ENCODE measurements at regions not wholly inside any gene's neighbourhood (a gene's known extent, or its start where the extent isn't known, plus 50 kb on each side); places are given as distances from the start of the nearest gene placed in this dataset.

- Mint-ChIP-seq H3K36me3 (no peaks in the 10 kb centered on the region), H3K9me3 (peaks cover 5% of the 10 kb centered on the region), H3K27me3 (ENCODE audit: insufficient read depth, low read depth) (no peaks in the 10 kb centered on the region), H3K27ac (no peak overlapping the region), H3K4me1 (no peaks in the 10 kb centered on the region), H3K4me3 (no peak overlapping the region)
- no peak for DNase-seq (ENCODE audit: low spot score)
- H3K9ac ChIP-seq = no peak overlapping the region
- no peak overlapping the region for H3K27ac ChIP-seq
- no peak overlapping the region for H2AFZ ChIP-seq (replicated peaks)
- H3K36me3 ChIP-seq = no peaks in the 10 kb centered on the region
- no peak overlapping the region for H3K4me3 ChIP-seq
- no peak overlapping the region for H3K4me2 ChIP-seq
- no peaks in the 10 kb centered on the region for H3F3A ChIP-seq (ENCODE audit: low read depth)
- no peaks in the 10 kb centered on the region for H3K79me2 ChIP-seq (ENCODE audit: low read depth)
- no peaks in the 10 kb centered on the region for H3K4me1 ChIP-seq
- no peaks in the 10 kb centered on the region for H3K9me3 ChIP-seq (ENCODE audit: low read depth)
- no peaks in the 10 kb centered on the region for H4K20me1 ChIP-seq (ENCODE audit: low read depth)
- no peaks in the 10 kb centered on the region for H3K27me3 ChIP-seq
- TF ChIP-seq CTCF (IDR thresholded peaks at IDR 0.05) (no peak), EZH2 (IDR thresholded peaks at IDR 0.05) (no peak), EZH2phosphoT487 (IDR thresholded peaks at IDR 0.05) (no peak)
Observed at GRCh38 chr4:136463941-136464340, 1068.4 kb downstream of the PCDH18 start.

GRCh38 chr4:136461533-136461932 is 1070.8 kb downstream of the PCDH18 start:
- Mint-ChIP-seq H3K4me3 (no peak overlapping the region), H3K4me1 (no peaks in the 10 kb centered on the region), H3K9me3 (no peaks in the 10 kb centered on the region), H3K27ac (no peak overlapping the region), H3K27me3 (ENCODE audit: insufficient read depth, low read depth) (no peaks in the 10 kb centered on the region), H3K36me3 (no peaks in the 10 kb centered on the region)
- Histone ChIP-seq H3K4me2 (no peak overlapping the region), H3K4me1 (no peaks in the 10 kb centered on the region), H3K9me3 (ENCODE audit: low read depth) (no peaks in the 10 kb centered on the region), H4K20me1 (ENCODE audit: low read depth) (no peaks in the 10 kb centered on the region), H3K27me3 (no peaks in the 10 kb centered on the region), H2AFZ (replicated peaks) (no peak overlapping the region), H3K36me3 (no peaks in the 10 kb centered on the region), H3K4me3 (no peak overlapping the region), H3K79me2 (ENCODE audit: low read depth) (no peaks in the 10 kb centered on the region), H3F3A (ENCODE audit: low read depth) (no peaks in the 10 kb centered on the region), H3K27ac (no peak overlapping the region), H3K9ac (no peak overlapping the region)
- no peak for TF ChIP-seq EZH2 (IDR thresholded peaks at IDR 0.05)
- DNase-seq (ENCODE audit: low spot score) = no peak

GRCh38 chr4:136458326-136458725 is 1074.0 kb downstream of the PCDH18 start:
- Mint-ChIP-seq H3K9me3 (no peaks in the 10 kb centered on the region), H3K27ac (no peak overlapping the region), H3K27me3 (ENCODE audit: insufficient read depth, low read depth) (no peaks in the 10 kb centered on the region), H3K36me3 (no peaks in the 10 kb centered on the region), H3K4me1 (no peaks in the 10 kb centered on the region), H3K4me3 (no peak overlapping the region)
- H3K27me3 ChIP-seq = no peaks in the 10 kb centered on the region
- H3K79me2 ChIP-seq (ENCODE audit: low read depth) = no peaks in the 10 kb centered on the region
- no peak overlapping the region for H3K4me3 ChIP-seq
- no peak overlapping the region for H3K4me2 ChIP-seq
- no peaks in the 10 kb centered on the region for H3F3A ChIP-seq (ENCODE audit: low read depth)
- H2AFZ ChIP-seq (replicated peaks) = no peak overlapping the region
- no peaks in the 10 kb centered on the region for H4K20me1 ChIP-seq (ENCODE audit: low read depth)
- no peak for DNase-seq (ENCODE audit: low spot score)
- no peaks in the 10 kb centered on the region for H3K36me3 ChIP-seq
- no peaks in the 10 kb centered on the region for H3K9me3 ChIP-seq (ENCODE audit: low read depth)
- TF ChIP-seq EZH2 (IDR thresholded peaks at IDR 0.05) (no peak), CTCF (IDR thresholded peaks at IDR 0.05) (no peak), EZH2phosphoT487 (IDR thresholded peaks at IDR 0.05) (no peak)
- no peaks in the 10 kb centered on the region for H3K4me1 ChIP-seq
- no peak overlapping the region for H3K27ac ChIP-seq
- no peak overlapping the region for H3K9ac ChIP-seq

GRCh38 chr4:136457577-136457976 is 1074.7 kb downstream of the PCDH18 start:
- H3K4me3 Mint-ChIP-seq = no peak overlapping the region
- H3K36me3 Mint-ChIP-seq = no peaks in the 10 kb centered on the region
- Histone ChIP-seq H3K79me2 (ENCODE audit: low read depth) (no peaks in the 10 kb centered on the region), H3K4me2 (no peak overlapping the region), H3K36me3 (no peaks in the 10 kb centered on the region), H2AFZ (replicated peaks) (no peak overlapping the region), H3K9ac (no peak overlapping the region), H3F3A (ENCODE audit: low read depth) (no peaks in the 10 kb centered on the region), H3K9me3 (ENCODE audit: low read depth) (no peaks in the 10 kb centered on the region), H3K27me3 (no peaks in the 10 kb centered on the region), H4K20me1 (ENCODE audit: low read depth) (no peaks in the 10 kb centered on the region), H3K4me1 (no peaks in the 10 kb centered on the region), H3K27ac (no peak overlapping the region), H3K4me3 (no peak overlapping the region)
- H3K4me1 Mint-ChIP-seq = no peaks in the 10 kb centered on the region
- TF ChIP-seq EZH2 (IDR thresholded peaks at IDR 0.05) = no peak
- TF ChIP-seq EZH2phosphoT487 (IDR thresholded peaks at IDR 0.05) = no peak
- no peak for TF ChIP-seq CTCF (IDR thresholded peaks at IDR 0.05)
- no peaks in the 10 kb centered on the region for H3K27me3 Mint-ChIP-seq (ENCODE audit: insufficient read depth, low read depth)
- H3K27ac Mint-ChIP-seq = no peak overlapping the region
- no peaks in the 10 kb centered on the region for H3K9me3 Mint-ChIP-seq
- DNase-seq (ENCODE audit: low spot score) = no peak
